IPS-18a (cell line): ENCODE measurements at regions not wholly inside any gene's neighbourhood (a gene's known extent, or its start where the extent isn't known, plus 50 kb on each side); places are given as distances from the start of the nearest gene placed in this dataset.
"Not testable (repeated sequence)": the region's sequence is repeated elsewhere in the genome, so short reads cannot be mapped to it uniquely, and the experiment has no call there.

ENCODE experiments used
- H3K27ac ChIP-seq: one replicate; pipeline ENCODE4 v1.5.1; 2013; ENCODE audit warnings: low read length
- H3K27me3 ChIP-seq: one replicate; pipeline ENCODE4 v1.6.1; 2013; ENCODE audit warnings: mild to moderate bottlenecking, low read length; ENCODE audit not compliant: control insufficient read depth, insufficient read depth
- H3K36me3 ChIP-seq: one replicate; pipeline ENCODE4 v1.6.1; 2013; ENCODE audit warnings: low read depth, low read length; ENCODE audit not compliant: control insufficient read depth
- H3K4me1 ChIP-seq: one replicate; pipeline ENCODE4 v1.6.1; 2013; ENCODE audit warnings: low read depth, low read length; ENCODE audit not compliant: control insufficient read depth
- H3K4me3 ChIP-seq: one replicate; pipeline ENCODE4 v1.5.1; 2013; ENCODE audit warnings: low read length
- H3K9ac ChIP-seq: one replicate; pipeline ENCODE4 v1.6.1; 2013; ENCODE audit warnings: mild to moderate bottlenecking, low read length, moderate library complexity
- H3K9me3 ChIP-seq: one replicate; pipeline ENCODE4 v1.6.1; 2013; ENCODE audit warnings: low read depth, low read length; ENCODE audit not compliant: control insufficient read depth

GRCh38 chr13:31385540-31385939 lies 185.8 kb downstream of the B3GLCT start:
- Histone ChIP-seq H3K4me1 (peaks cover 4% of the 10 kb centered on the region), H3K27me3 (no peaks in the 10 kb centered on the region), H3K36me3 (no peaks in the 10 kb centered on the region), H3K9me3 (no peaks in the 10 kb centered on the region), H3K4me3 (no peak overlapping the region), H3K9ac (no peak overlapping the region), H3K27ac (no peak overlapping the region)

- H3K27ac ChIP-seq: no peak overlapping the region
- H3K9me3 ChIP-seq: no peaks in the 10 kb centered on the region
- no peak overlapping the region for H3K4me3 ChIP-seq
- H3K4me1 ChIP-seq: no peaks in the 10 kb centered on the region
- no peak overlapping the region for H3K9ac ChIP-seq
- H3K36me3 ChIP-seq: no peaks in the 10 kb centered on the region
- no peaks in the 10 kb centered on the region for H3K27me3 ChIP-seq
These were observed 194.7 kb downstream of the B3GLCT start for GRCh38 chr13:31394506-31394905.

- Histone ChIP-seq H3K36me3 (no peaks in the 10 kb centered on the region), H3K27ac (no peak overlapping the region), H3K4me1 (no peaks in the 10 kb centered on the region), H3K27me3 (no peaks in the 10 kb centered on the region), H3K9me3 (no peaks in the 10 kb centered on the region), H3K9ac (no peak overlapping the region), H3K4me3 (no peak overlapping the region)
These were observed 195.3 kb downstream of the B3GLCT start for GRCh38 chr13:31395090-31395489.

DNA sequence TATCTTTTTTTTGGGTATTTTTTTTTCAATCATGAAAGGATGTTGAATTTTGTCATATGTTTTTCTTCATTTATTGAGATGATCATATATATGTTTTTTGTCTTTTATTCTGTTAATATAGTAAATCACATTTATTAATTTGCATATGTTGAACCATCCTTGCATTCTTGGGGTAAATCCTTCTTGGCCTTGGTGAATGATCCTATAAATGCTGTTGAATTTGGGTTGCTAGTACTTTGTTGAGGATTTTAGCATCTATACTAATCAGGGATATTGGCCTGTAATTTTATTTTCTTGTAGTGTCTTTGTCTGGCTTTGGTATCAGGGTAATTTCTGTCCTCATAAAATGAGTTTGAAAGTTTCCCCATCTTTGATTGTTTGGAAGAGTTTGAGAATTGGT lies 199.9 kb downstream of the B3GLCT start:
- Histone ChIP-seq H3K9me3 (no peaks in the 10 kb centered on the region), H3K4me1 (no peaks in the 10 kb centered on the region), H3K27me3 (no peaks in the 10 kb centered on the region), H3K9ac (no peak overlapping the region), H3K4me3 (no peak overlapping the region), H3K27ac (no peak overlapping the region), H3K36me3 (no peaks in the 10 kb centered on the region)

GRCh38 chr13:31403711-31404110 lies 203.9 kb downstream of the B3GLCT start:
- not testable (repeated sequence) for H3K4me1 ChIP-seq, H3K4me3 ChIP-seq, H3K36me3 ChIP-seq, H3K27ac ChIP-seq, H3K9ac ChIP-seq, H3K9me3 ChIP-seq, H3K27me3 ChIP-seq

GRCh38 chr13:31408927-31409326 lies 209.2 kb downstream of the B3GLCT start:
- H3K27me3 ChIP-seq: no peaks in the 10 kb centered on the region
- no peak overlapping the region for H3K27ac ChIP-seq
- H3K36me3 ChIP-seq: no peaks in the 10 kb centered on the region
- H3K4me1 ChIP-seq: no peaks in the 10 kb centered on the region
- no peaks in the 10 kb centered on the region for H3K9me3 ChIP-seq
- H3K9ac ChIP-seq: no peak overlapping the region
- H3K4me3 ChIP-seq: no peak overlapping the region

- Histone ChIP-seq H3K4me3 (no peak overlapping the region), H3K27me3 (no peaks in the 10 kb centered on the region), H3K36me3 (no peaks in the 10 kb centered on the region), H3K9me3 (no peaks in the 10 kb centered on the region), H3K9ac (no peak overlapping the region), H3K27ac (no peak overlapping the region), H3K4me1 (no peaks in the 10 kb centered on the region)
These were observed 210.0 kb downstream of the B3GLCT start for GRCh38 chr13:31409678-31410356.

DNA sequence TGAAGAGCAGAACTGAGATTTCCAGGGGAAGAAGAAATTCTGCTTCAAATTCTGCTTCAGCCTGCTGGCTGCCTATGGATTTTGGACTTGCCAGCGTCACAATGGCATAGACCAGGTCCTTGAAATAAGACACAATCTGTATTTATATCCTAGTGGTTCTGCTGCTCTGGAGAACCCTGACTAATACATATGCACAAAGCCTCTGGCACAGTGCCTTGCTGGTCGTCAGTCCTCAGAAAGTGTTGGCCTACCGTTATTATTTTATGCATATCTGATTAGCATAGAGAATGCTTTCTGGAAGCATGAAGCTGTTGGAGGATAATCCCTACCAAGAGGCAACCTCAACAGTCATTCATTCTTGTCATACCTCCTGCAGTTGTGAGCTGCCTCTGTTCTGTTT lies 213.7 kb downstream of the B3GLCT start:
- Histone ChIP-seq H3K27me3 (no peaks in the 10 kb centered on the region), H3K27ac (no peak overlapping the region), H3K9me3 (no peaks in the 10 kb centered on the region), H3K9ac (no peak overlapping the region), H3K4me3 (no peak overlapping the region), H3K36me3 (no peaks in the 10 kb centered on the region), H3K4me1 (no peaks in the 10 kb centered on the region)

DNA sequence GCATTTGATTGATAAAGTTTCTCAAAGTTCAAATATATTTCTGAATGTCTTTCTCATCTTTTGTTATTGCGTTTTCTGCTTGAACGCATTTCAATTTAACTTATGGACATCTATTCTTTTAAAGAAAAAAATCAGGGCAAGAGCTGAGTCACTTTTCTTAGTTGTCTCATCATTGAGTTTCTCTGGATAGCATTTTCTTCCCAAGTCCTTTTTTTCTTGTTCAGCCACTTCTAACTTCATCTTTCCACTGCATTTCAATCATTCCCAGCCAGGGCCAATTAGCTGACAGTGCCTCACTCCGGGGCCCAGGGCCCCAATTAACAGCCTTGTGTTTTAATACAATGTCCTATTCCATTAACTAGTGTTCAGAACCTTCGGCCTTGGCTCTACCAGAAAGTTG lies 216.3 kb downstream of the B3GLCT start:
- Histone ChIP-seq H3K27ac (no peak overlapping the region), H3K36me3 (no peaks in the 10 kb centered on the region), H3K9me3 (no peaks in the 10 kb centered on the region), H3K9ac (no peak overlapping the region), H3K4me3 (no peak overlapping the region), H3K4me1 (no peaks in the 10 kb centered on the region), H3K27me3 (no peaks in the 10 kb centered on the region)

DNA sequence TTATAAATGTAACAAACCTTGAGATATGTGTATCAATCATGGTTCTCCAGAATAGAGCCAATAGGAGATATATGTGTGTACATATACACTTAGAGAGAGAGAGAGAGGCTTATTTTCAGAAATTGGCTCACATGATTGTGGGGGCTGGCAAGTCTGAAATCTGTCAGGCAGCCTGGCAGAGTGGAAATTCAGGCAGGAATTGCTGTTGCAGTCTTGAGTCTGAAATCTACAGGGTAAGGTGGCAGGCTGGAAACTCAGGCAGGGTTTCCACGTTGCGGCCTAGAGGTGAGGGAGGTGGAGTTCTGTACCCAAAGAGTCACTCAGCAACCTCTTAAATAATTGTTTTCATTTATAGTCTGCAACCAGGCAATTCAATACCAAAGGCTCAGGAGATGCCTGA lies 218.4 kb downstream of the B3GLCT start:
- Histone ChIP-seq H3K4me3 (no peak overlapping the region), H3K27ac (no peak overlapping the region), H3K4me1 (no peaks in the 10 kb centered on the region), H3K36me3 (no peaks in the 10 kb centered on the region), H3K9me3 (no peaks in the 10 kb centered on the region), H3K9ac (no peak overlapping the region), H3K27me3 (no peaks in the 10 kb centered on the region)

GRCh38 chr13:31421756-31422155 lies 222.0 kb downstream of the B3GLCT start:
- H3K4me3 ChIP-seq: no peak overlapping the region
- H3K9ac ChIP-seq: no peak overlapping the region
- H3K4me1 ChIP-seq: no peaks in the 10 kb centered on the region
- no peaks in the 10 kb centered on the region for H3K27me3 ChIP-seq
- H3K36me3 ChIP-seq: no peaks in the 10 kb centered on the region
- H3K9me3 ChIP-seq: no peaks in the 10 kb centered on the region
- no peak overlapping the region for H3K27ac ChIP-seq

GRCh38 chr13:31424130-31424729 lies 224.5 kb downstream of the B3GLCT start:
- no peaks in the 10 kb centered on the region for H3K36me3 ChIP-seq
- H3K27me3 ChIP-seq: no peaks in the 10 kb centered on the region
- no peaks in the 10 kb centered on the region for H3K9me3 ChIP-seq
- H3K4me3 ChIP-seq: no peak overlapping the region
- H3K4me1 ChIP-seq: no peaks in the 10 kb centered on the region
- H3K9ac ChIP-seq: no peak overlapping the region
- no peak overlapping the region for H3K27ac ChIP-seq
